CD4-positive, alpha-beta memory T cell (primary cell): ENCODE measurements at regions not wholly inside any gene's neighbourhood (a gene's known extent, or its start where the extent isn't known, plus 50 kb on each side); places are given as distances from the start of the nearest gene placed in this dataset.

Experiments
- CTCF ChIA-PET: fragments of 350-600 bp; sonication (Branson Sonifier 250); formaldehyde crosslinking; loops from one replicate; lab custom pipeline; 2021; ENCODE audit warnings: inconsistent platforms; ENCODE audit not compliant: partially characterized antibody; lab: Charles Lee
- POLR2A ChIA-PET: fragments of 350-600 bp; sonication (Branson Sonifier 250); formaldehyde crosslinking; loops from one replicate; lab custom pipeline; 2021; ENCODE audit not compliant: partially characterized antibody; lab: Charles Lee
- DNase-seq, 5 donors: peaks; one replicate each; pipeline versions ENCODE4 v3.0.0 to v3.0.0-alpha.2; 2020 to 2022; ENCODE audit warnings: mixed read lengths in 1 of 5
- H3K27ac ChIP-seq: one replicate; pipeline ENCODE4 v1.7.0; 2013; ENCODE audit warnings: low read depth, low read length
- H3K27me3 ChIP-seq: 2 replicates; pipeline ENCODE4 v1.7.0; 2013; ENCODE audit warnings: mild to moderate bottlenecking, low read length, moderate library complexity; ENCODE audit not compliant: insufficient read depth
- H3K36me3 ChIP-seq: 2 replicates; pipeline ENCODE4 v1.7.0; 2013; ENCODE audit warnings: mild to moderate bottlenecking, low read length, moderate library complexity; ENCODE audit not compliant: insufficient read depth
- H3K4me1 ChIP-seq: 2 replicates; pipeline ENCODE4 v1.7.0; 2013; ENCODE audit warnings: mild to moderate bottlenecking, low read length, moderate library complexity; ENCODE audit not compliant: insufficient read depth
- H3K4me3 ChIP-seq, 2 donors: one replicate each; pipeline ENCODE4 v1.7.0; 2013; ENCODE audit warnings: low read length in 2 of 2, mild to moderate bottlenecking in 1 of 2
- H3K9me3 ChIP-seq, 2 donors: one replicate each; pipeline ENCODE4 v1.7.0; 2013; ENCODE audit warnings: low read length in 2 of 2, control low read depth in 1 of 2; ENCODE audit not compliant: control insufficient read depth in 1 of 2
- H3K27ac Mint-ChIP-seq, 7 donors: one replicate each; pipeline ENCODE4 v1.8.0; 2020 to 2021; ENCODE audit warnings: mixed read lengths in 7 of 7, mild to moderate bottlenecking in 6 of 7, inconsistent platforms in 3 of 7, moderate library complexity in 3 of 7
- H3K27me3 Mint-ChIP-seq, 2 donors: one replicate each; pipeline ENCODE4 v1.8.0; 2020 to 2021; ENCODE audit warnings: mixed read lengths in 2 of 2
- H3K36me3 Mint-ChIP-seq, 2 donors: one replicate each; pipeline ENCODE4 v1.8.0; 2020 to 2021; ENCODE audit warnings: mixed read lengths in 2 of 2, inconsistent platforms in 1 of 2, mild to moderate bottlenecking in 1 of 2
- H3K4me1 Mint-ChIP-seq, 4 donors: one replicate each; pipeline ENCODE4 v1.8.0; 2020 to 2021; ENCODE audit warnings: mixed read lengths in 4 of 4, mild to moderate bottlenecking in 1 of 4
- H3K4me3 Mint-ChIP-seq, 8 donors: one replicate each; pipeline ENCODE4 v1.8.0; 2020 to 2021; ENCODE audit warnings: mixed read lengths in 8 of 8, mild to moderate bottlenecking in 7 of 8, moderate library complexity in 6 of 8, inconsistent platforms in 3 of 8
- H3K9me3 Mint-ChIP-seq, 8 donors: one replicate each; pipeline ENCODE4 v1.8.0; 2020 to 2021; ENCODE audit warnings: mixed read lengths in 8 of 8, mild to moderate bottlenecking in 5 of 8, inconsistent platforms in 3 of 8, moderate library complexity in 1 of 8
- intact Hi-C: fragments of 100-400 bp; cut with micrococcal nuclease; formaldehyde crosslinking; loops from one replicate; pipeline ENCODE4 v1.15.1; 2023

- Histone ChIP-seq H3K4me3 (no peak overlapping the region), H3K27me3 (no peaks in the 10 kb centered on the region), H3K9me3 (no peaks in the 10 kb centered on the region), H3K4me1 (no peaks in the 10 kb centered on the region), H3K36me3 (no peaks in the 10 kb centered on the region), H3K27ac (no peak overlapping the region)
- ChIA-PET CTCF (interaction anchor here (1.9 kb wide), 1 partner anchor 13 kb away, joined by 4 read pairs; no protein-coding TSS in a partner anchor), POLR2A (interaction anchor here (1.2 to 1.3 kb wide), 2 partner anchors 11 to 18 kb away, joined by 3 to 5 read pairs; no protein-coding TSS in a partner anchor)
- peaks cover 0 to 2% (median 0%) of the 10 kb centered on the region in 8 donors for H3K9me3 Mint-ChIP-seq
- intact Hi-C loops = no loop called here
- H3K36me3 Mint-ChIP-seq = no peaks in the 10 kb centered on the region
- peaks cover 0 to 1% of the 10 kb centered on the region in 2 donors for H3K27me3 Mint-ChIP-seq
- DNase-seq = no peak
- peaks cover 0 to 9% (median 3%) of the 10 kb centered on the region in 4 donors for H3K4me1 Mint-ChIP-seq
- H3K27ac Mint-ChIP-seq = no peak overlapping the region
- no peak overlapping the region for H3K4me3 Mint-ChIP-seq
These were observed 434.9 kb upstream of the KLF6 start for GRCh38 chr10:4219901-4220300.

- no peak overlapping the region for H3K4me3 Mint-ChIP-seq
- H3K9me3 Mint-ChIP-seq = no peaks in the 10 kb centered on the region
- intact Hi-C loops = no loop called here
- Histone ChIP-seq H3K27ac (no peak overlapping the region), H3K36me3 (no peaks in the 10 kb centered on the region), H3K4me3 (no peak overlapping the region), H3K9me3 (no peaks in the 10 kb centered on the region), H3K27me3 (no peaks in the 10 kb centered on the region), H3K4me1 (no peaks in the 10 kb centered on the region)
- ChIA-PET POLR2A (no interaction called here), CTCF (no interaction called here)
- no peak for DNase-seq
- peaks cover 0 to 9% (median 3%) of the 10 kb centered on the region in 4 donors for H3K4me1 Mint-ChIP-seq
- peaks cover 0 to 1% of the 10 kb centered on the region in 2 donors for H3K27me3 Mint-ChIP-seq
- no peak overlapping the region for H3K27ac Mint-ChIP-seq
- H3K36me3 Mint-ChIP-seq = no peaks in the 10 kb centered on the region
These were observed 432.6 kb upstream of the KLF6 start for GRCh38 chr10:4217653-4218052.

- H3K4me3 Mint-ChIP-seq = no peak overlapping the region
- ChIA-PET CTCF (no interaction called here), POLR2A (no interaction called here)
- intact Hi-C loops = no loop called here
- no peak overlapping the region for H3K27ac ChIP-seq
- peaks cover 0 to 1% of the 10 kb centered on the region in 2 donors for H3K27me3 Mint-ChIP-seq
- H3K4me1 ChIP-seq = no peaks in the 10 kb centered on the region
- peaks cover 0 to 9% (median 3%) of the 10 kb centered on the region in 4 donors for H3K4me1 Mint-ChIP-seq
- H3K9me3 ChIP-seq = no peaks in the 10 kb centered on the region
- no peaks in the 10 kb centered on the region for H3K27me3 ChIP-seq
- H3K27ac Mint-ChIP-seq = no peak overlapping the region
- no peak overlapping the region for H3K4me3 ChIP-seq
- DNase-seq = no peak
- H3K9me3 Mint-ChIP-seq = no peaks in the 10 kb centered on the region
- H3K36me3 ChIP-seq = no peaks in the 10 kb centered on the region
- H3K36me3 Mint-ChIP-seq = no peaks in the 10 kb centered on the region
These were observed 432.2 kb upstream of the KLF6 start for GRCh38 chr10:4217187-4217586.

GRCh38 chr10:4216726-4217125, 431.7 kb upstream of the KLF6 start:
- Histone ChIP-seq H3K9me3 (no peaks in the 10 kb centered on the region), H3K27me3 (no peaks in the 10 kb centered on the region), H3K4me1 (no peaks in the 10 kb centered on the region), H3K27ac (no peak overlapping the region), H3K4me3 (no peak overlapping the region), H3K36me3 (no peaks in the 10 kb centered on the region)
- Mint-ChIP-seq H3K4me1 (peaks cover 0 to 9% (median 3%) of the 10 kb centered on the region in 4 donors), H3K27ac (no peak overlapping the region), H3K36me3 (no peaks in the 10 kb centered on the region), H3K9me3 (no peaks in the 10 kb centered on the region), H3K4me3 (no peak overlapping the region), H3K27me3 (peaks cover 0 to 1% of the 10 kb centered on the region in 2 donors)
- ChIA-PET CTCF (no interaction called here), POLR2A (no interaction called here)
- intact Hi-C loops = no loop called here
- no peak for DNase-seq

- intact Hi-C loops = no loop called here
- no peak overlapping the region for H3K27ac ChIP-seq
- Mint-ChIP-seq H3K9me3 (no peaks in the 10 kb centered on the region), H3K27me3 (peaks cover 0 to 1% of the 10 kb centered on the region in 2 donors), H3K4me1 (peaks cover 0 to 5% (median 2%) of the 10 kb centered on the region in 4 donors), H3K27ac (no peak overlapping the region), H3K36me3 (no peaks in the 10 kb centered on the region), H3K4me3 (no peak overlapping the region)
- CTCF ChIA-PET = no interaction called here
- H3K36me3 ChIP-seq = no peaks in the 10 kb centered on the region
- H3K4me3 ChIP-seq = no peak overlapping the region
- DNase-seq = no peak
- no peaks in the 10 kb centered on the region for H3K4me1 ChIP-seq
- POLR2A ChIA-PET = no interaction called here
- H3K9me3 ChIP-seq = no peaks in the 10 kb centered on the region
- no peaks in the 10 kb centered on the region for H3K27me3 ChIP-seq
These were observed 431.1 kb upstream of the KLF6 start for GRCh38 chr10:4215963-4216575.

- Mint-ChIP-seq H3K9me3 (no peaks in the 10 kb centered on the region), H3K4me3 (no peak overlapping the region), H3K36me3 (no peaks in the 10 kb centered on the region), H3K4me1 (peaks cover 0 to 2% (median 1%) of the 10 kb centered on the region in 4 donors), H3K27me3 (peaks cover 0 to 1% of the 10 kb centered on the region in 2 donors), H3K27ac (peak overlapping the region in 1 of 7 donors; percentile 4)
- no peak overlapping the region for H3K27ac ChIP-seq
- POLR2A ChIA-PET = no interaction called here
- DNase-seq = no peak
- H3K4me3 ChIP-seq = no peak overlapping the region
- H3K36me3 ChIP-seq = no peaks in the 10 kb centered on the region
- no peaks in the 10 kb centered on the region for H3K27me3 ChIP-seq
- CTCF ChIA-PET = no interaction called here
- no peaks in the 10 kb centered on the region for H3K4me1 ChIP-seq
- H3K9me3 ChIP-seq = no peaks in the 10 kb centered on the region
- intact Hi-C loops = no loop called here
These were observed 430.5 kb upstream of the KLF6 start for GRCh38 chr10:4215485-4215884.

GRCh38 chr10:4214908-4215307, 429.9 kb upstream of the KLF6 start:
- H3K27ac Mint-ChIP-seq = no peak overlapping the region
- CTCF ChIA-PET = no interaction called here
- H3K9me3 ChIP-seq = no peaks in the 10 kb centered on the region
- no peaks in the 10 kb centered on the region for H3K27me3 ChIP-seq
- POLR2A ChIA-PET = no interaction called here
- no peak overlapping the region for H3K4me3 ChIP-seq
- no peaks in the 10 kb centered on the region for H3K36me3 Mint-ChIP-seq
- H3K4me1 Mint-ChIP-seq = peaks cover 0 to 2% (median under 1%) of the 10 kb centered on the region in 4 donors
- no peaks in the 10 kb centered on the region for H3K4me1 ChIP-seq
- intact Hi-C loops = no loop called here
- H3K4me3 Mint-ChIP-seq = no peak overlapping the region
- no peak for DNase-seq
- H3K9me3 Mint-ChIP-seq = no peaks in the 10 kb centered on the region
- peaks cover 0 to 1% of the 10 kb centered on the region in 2 donors for H3K27me3 Mint-ChIP-seq
- H3K27ac ChIP-seq = no peak overlapping the region
- H3K36me3 ChIP-seq = no peaks in the 10 kb centered on the region
